KMS-11 (cell line): ENCODE measurements at regions not wholly inside any gene's neighbourhood (a gene's known extent, or its start where the extent isn't known, plus 50 kb on each side); places are given as distances from the start of the nearest gene placed in this dataset.

Experiments
- H2AFZ ChIP-seq: fragments of 200-600 bp; sonication (generic); 2 replicates; pipeline ENCODE4 v1.6.1; 2016; ENCODE audit warnings: antibody characterized with exemption, mixed run types, low read depth
- H3K27ac ChIP-seq: fragments of 200-600 bp; sonication (generic); 2 replicates; pipeline ENCODE4 v1.6.1; 2016; ENCODE audit warnings: mild to moderate bottlenecking, mixed run types
- H3K27me3 ChIP-seq: fragments of 200-600 bp; sonication (generic); 2 replicates; pipeline ENCODE4 v1.6.1; 2017; ENCODE audit warnings: mild to moderate bottlenecking, low read depth, mixed run types, moderate library complexity; ENCODE audit not compliant: insufficient read depth
- H3K36me3 ChIP-seq: fragments of 200-600 bp; sonication (generic); 2 replicates; pipeline ENCODE4 v1.6.1; 2017; ENCODE audit warnings: mild to moderate bottlenecking, mixed run types; ENCODE audit not compliant: insufficient read depth
- H3K4me1 ChIP-seq: fragments of 200-600 bp; sonication (generic); 2 replicates; pipeline ENCODE4 v1.6.1; 2016; ENCODE audit warnings: mild to moderate bottlenecking, low read depth, mixed run types; ENCODE audit not compliant: poor library complexity, severe bottlenecking
- H3K4me2 ChIP-seq: fragments of 200-600 bp; sonication (generic); 2 replicates; pipeline ENCODE4 v1.7.0; 2016; ENCODE audit warnings: mild to moderate bottlenecking, mixed run types
- H3K4me3 ChIP-seq: fragments of 200-600 bp; sonication (generic); IDR thresholded peaks from 2 replicates; pipeline ENCODE4 v1.6.1; 2017; ENCODE audit warnings: low read depth, low read length, mixed read lengths; ENCODE audit not compliant: insufficient read depth
- H3K79me2 ChIP-seq: fragments of 200-600 bp; sonication (generic); 2 replicates; pipeline ENCODE4 v1.6.1; 2016; ENCODE audit warnings: low read depth, mixed run types; ENCODE audit not compliant: insufficient read depth
- H3K9ac ChIP-seq: fragments of 200-600 bp; sonication (generic); 2 replicates; pipeline ENCODE4 v1.6.1; 2016; ENCODE audit warnings: mild to moderate bottlenecking, mixed run types
- H4K20me1 ChIP-seq: fragments of 200-600 bp; sonication (generic); 2 replicates; pipeline ENCODE4 v1.6.1; 2016; ENCODE audit warnings: mild to moderate bottlenecking, mixed run types; ENCODE audit not compliant: insufficient read depth
- TF ChIP-seq, protein P1 (sequence below): fragments of 200-600 bp; sonication (generic); conservative IDR thresholded peaks from 2 replicates; pipeline ENCODE4 v1.6.1; 2017; ENCODE audit warnings: low read depth, mild to moderate bottlenecking, antibody characterized with exemption, low read length, moderate library complexity, mixed read lengths

GRCh38 chr19:31745731-31746130, 396.5 kb upstream of the TSHZ3 start:
- TF ChIP-seq, protein P1, sequence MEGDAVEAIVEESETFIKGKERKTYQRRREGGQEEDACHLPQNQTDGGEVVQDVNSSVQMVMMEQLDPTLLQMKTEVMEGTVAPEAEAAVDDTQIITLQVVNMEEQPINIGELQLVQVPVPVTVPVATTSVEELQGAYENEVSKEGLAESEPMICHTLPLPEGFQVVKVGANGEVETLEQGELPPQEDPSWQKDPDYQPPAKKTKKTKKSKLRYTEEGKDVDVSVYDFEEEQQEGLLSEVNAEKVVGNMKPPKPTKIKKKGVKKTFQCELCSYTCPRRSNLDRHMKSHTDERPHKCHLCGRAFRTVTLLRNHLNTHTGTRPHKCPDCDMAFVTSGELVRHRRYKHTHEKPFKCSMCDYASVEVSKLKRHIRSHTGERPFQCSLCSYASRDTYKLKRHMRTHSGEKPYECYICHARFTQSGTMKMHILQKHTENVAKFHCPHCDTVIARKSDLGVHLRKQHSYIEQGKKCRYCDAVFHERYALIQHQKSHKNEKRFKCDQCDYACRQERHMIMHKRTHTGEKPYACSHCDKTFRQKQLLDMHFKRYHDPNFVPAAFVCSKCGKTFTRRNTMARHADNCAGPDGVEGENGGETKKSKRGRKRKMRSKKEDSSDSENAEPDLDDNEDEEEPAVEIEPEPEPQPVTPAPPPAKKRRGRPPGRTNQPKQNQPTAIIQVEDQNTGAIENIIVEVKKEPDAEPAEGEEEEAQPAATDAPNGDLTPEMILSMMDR = no peak

DNA sequence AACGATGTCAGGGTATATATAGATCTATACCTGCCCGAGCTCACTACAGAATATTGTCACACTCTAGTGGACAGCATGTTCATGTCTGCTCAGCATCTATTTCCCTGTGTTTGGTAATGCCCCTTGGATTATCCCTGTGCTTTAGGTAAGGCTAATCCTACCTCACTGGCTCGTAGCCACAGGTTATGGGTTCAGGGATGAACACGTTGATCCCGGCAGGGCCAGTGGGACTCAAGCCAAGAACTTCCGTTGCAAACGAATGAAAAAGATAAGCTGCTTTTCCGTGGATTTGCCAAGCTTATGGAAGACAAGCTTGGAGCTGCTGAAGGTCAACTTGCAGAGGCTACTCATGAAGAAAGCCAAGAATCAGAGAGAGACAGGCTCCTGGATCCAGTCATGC, 400.0 kb upstream of the TSHZ3 start:
- Histone ChIP-seq H3K4me1 (no peaks in the 10 kb centered on the region), H3K27ac (no peak overlapping the region), H3K4me3 (no peak overlapping the region), H3K9ac (no peak overlapping the region), H3K36me3 (no peaks in the 10 kb centered on the region), H2AFZ (no peak overlapping the region), H3K4me2 (no peak overlapping the region), H3K79me2 (no peaks in the 10 kb centered on the region), H3K27me3 (no peaks in the 10 kb centered on the region), H4K20me1 (no peaks in the 10 kb centered on the region)
- TF ChIP-seq, protein P1 = no peak

More at GRCh38 chr19:31745731-31746130, 396.5 kb upstream of the TSHZ3 start:
- Histone ChIP-seq H3K4me3 (no peak overlapping the region), H3K79me2 (no peaks in the 10 kb centered on the region), H2AFZ (no peak overlapping the region), H3K4me2 (no peak overlapping the region), H3K9ac (no peak overlapping the region), H4K20me1 (no peaks in the 10 kb centered on the region), H3K27ac (no peak overlapping the region), H3K36me3 (no peaks in the 10 kb centered on the region), H3K27me3 (no peaks in the 10 kb centered on the region), H3K4me1 (no peaks in the 10 kb centered on the region)

GRCh38 chr19:31759359-31759758, 410.1 kb upstream of the TSHZ3 start:
- no peaks in the 10 kb centered on the region for H4K20me1 ChIP-seq
- H3K9ac ChIP-seq = no peak overlapping the region
- no peak overlapping the region for H3K4me2 ChIP-seq
- no peak overlapping the region for H3K4me3 ChIP-seq
- no peaks in the 10 kb centered on the region for H3K36me3 ChIP-seq
- no peaks in the 10 kb centered on the region for H3K27me3 ChIP-seq
- H3K79me2 ChIP-seq = no peaks in the 10 kb centered on the region
- no peak overlapping the region for H3K27ac ChIP-seq
- H3K4me1 ChIP-seq = no peaks in the 10 kb centered on the region
- H2AFZ ChIP-seq = no peak overlapping the region
- TF ChIP-seq, protein P1 = no peak

DNA sequence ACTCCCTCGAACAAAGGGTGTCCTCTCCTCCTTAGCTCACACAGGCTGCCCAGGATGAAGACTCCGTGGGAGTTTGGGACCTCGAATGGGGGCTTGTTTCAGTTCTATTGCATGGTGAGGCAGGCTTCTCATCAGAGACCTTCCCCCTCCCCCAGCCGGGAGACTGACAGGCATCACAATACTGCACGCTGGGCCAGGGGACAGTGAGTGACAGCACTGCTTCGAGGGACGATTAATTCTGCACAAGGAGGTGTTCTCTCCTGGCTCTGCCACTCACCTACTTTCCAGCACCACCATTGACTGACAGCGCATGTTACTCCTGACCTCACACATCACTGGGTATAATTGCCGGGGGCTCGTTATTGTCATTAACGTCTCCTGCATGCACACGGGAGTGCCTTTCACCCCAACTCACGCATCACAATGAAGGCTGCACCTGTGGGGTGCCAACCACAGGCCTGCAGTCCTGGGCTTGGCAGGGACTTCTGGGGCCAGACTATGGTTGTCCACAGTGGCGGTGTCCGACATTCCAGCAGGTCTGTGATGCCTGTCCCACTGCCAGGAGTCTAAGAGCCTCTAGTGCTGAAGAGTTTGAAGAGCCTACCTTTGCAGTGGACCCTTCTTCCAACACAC, 412.2 kb upstream of the TSHZ3 start:
- Histone ChIP-seq H3K4me3 (no peak overlapping the region), H3K27me3 (no peaks in the 10 kb centered on the region), H3K36me3 (no peaks in the 10 kb centered on the region), H3K79me2 (no peaks in the 10 kb centered on the region), H2AFZ (no peak overlapping the region), H3K9ac (no peak overlapping the region), H3K27ac (no peak overlapping the region), H3K4me1 (no peaks in the 10 kb centered on the region), H4K20me1 (no peaks in the 10 kb centered on the region), H3K4me2 (no peak overlapping the region)
- TF ChIP-seq, protein P1 = no peak
